ENCODE measurements at regions not wholly inside any gene's neighbourhood (a gene's known extent, or its start where the extent isn't known, plus 50 kb on each side); places are given as distances from the start of the nearest gene placed in this dataset.

- intact Hi-C loops (cut with DNase I): no loop called here
- Histone ChIP-seq H3K4me3 (ENCODE audit: low read length in 3 of 3) (no peak overlapping the region), H3K36me3 (ENCODE audit: control insufficient read depth in 2 of 3, insufficient read depth in 3 of 3, low read length in 3 of 3) (no peaks in the 10 kb centered on the region), H3K27me3 (ENCODE audit: control insufficient read depth, insufficient read depth, low read length) (no peaks in the 10 kb centered on the region), H3K27ac (ENCODE audit: low read depth in 2 of 2, low read length in 2 of 2) (no peak overlapping the region), H3K9me3 (ENCODE audit: control insufficient read depth in 2 of 3, insufficient read depth in 1 of 3, low read length in 3 of 3) (no peaks in the 10 kb centered on the region), H3K4me1 (ENCODE audit: control insufficient read depth in 2 of 3, insufficient read depth in 2 of 3, low read depth in 1 of 3, low read length in 3 of 3) (peaks cover 0 to 8% (median 6%) of the 10 kb centered on the region in 3 donors), H3K9ac (ENCODE audit: low read length in 3 of 3) (no peak overlapping the region)
- no peak for FAIRE-seq
- no peak for TF ChIP-seq CTCF (IDR thresholded peaks at IDR 0.05; ENCODE audit: borderline replicate concordance, extremely low read depth, insufficient read depth)
- no peak for DNase-seq
These were observed 470.4 kb downstream of the ZSWIM6 start for GRCh38 chr5:61802456-61802855.

GRCh38 chr5:61805101-61805500, 473.0 kb downstream of the ZSWIM6 start:
- Histone ChIP-seq H3K36me3 (ENCODE audit: control insufficient read depth in 2 of 3, insufficient read depth in 3 of 3, low read length in 3 of 3) (no peaks in the 10 kb centered on the region), H3K4me1 (ENCODE audit: control insufficient read depth in 2 of 3, insufficient read depth in 2 of 3, low read depth in 1 of 3, low read length in 3 of 3) (peaks cover 0 to 8% (median 6%) of the 10 kb centered on the region in 3 donors), H3K27ac (ENCODE audit: low read depth in 2 of 2, low read length in 2 of 2) (no peak overlapping the region), H3K4me3 (ENCODE audit: low read length in 3 of 3) (no peak overlapping the region), H3K9me3 (ENCODE audit: control insufficient read depth in 2 of 3, insufficient read depth in 1 of 3, low read length in 3 of 3) (no peaks in the 10 kb centered on the region), H3K9ac (ENCODE audit: low read length in 3 of 3) (no peak overlapping the region), H3K27me3 (ENCODE audit: control insufficient read depth, insufficient read depth, low read length) (no peaks in the 10 kb centered on the region)
- TF ChIP-seq CTCF (IDR thresholded peaks at IDR 0.05; ENCODE audit: borderline replicate concordance, extremely low read depth, insufficient read depth): no peak
- DNase-seq (peak in 1 of 5 donors; percentile 16), FAIRE-seq (no peak)
- intact Hi-C loops (cut with DNase I): no loop called here

- no peaks in the 10 kb centered on the region for H3K27me3 ChIP-seq (ENCODE audit: control insufficient read depth, insufficient read depth, low read length)
- no peak for TF ChIP-seq CTCF (IDR thresholded peaks at IDR 0.05; ENCODE audit: borderline replicate concordance, extremely low read depth, insufficient read depth)
- FAIRE-seq: no peak
- H3K4me3 ChIP-seq (ENCODE audit: low read length in 3 of 3): no peak overlapping the region
- DNase-seq: no peak
- H3K9ac ChIP-seq (ENCODE audit: low read length in 3 of 3): no peak overlapping the region
- H3K4me1 ChIP-seq (ENCODE audit: control insufficient read depth in 2 of 3, insufficient read depth in 2 of 3, low read depth in 1 of 3, low read length in 3 of 3): peaks cover 0 to 8% (median 6%) of the 10 kb centered on the region in 3 donors
- no peaks in the 10 kb centered on the region for H3K9me3 ChIP-seq (ENCODE audit: control insufficient read depth in 2 of 3, insufficient read depth in 1 of 3, low read length in 3 of 3)
- H3K36me3 ChIP-seq (ENCODE audit: control insufficient read depth in 2 of 3, insufficient read depth in 3 of 3, low read length in 3 of 3): no peaks in the 10 kb centered on the region
- intact Hi-C loops (cut with DNase I): no loop called here
- H3K27ac ChIP-seq (ENCODE audit: low read depth in 2 of 2, low read length in 2 of 2): no peak overlapping the region
These were observed 474.5 kb downstream of the ZSWIM6 start for GRCh38 chr5:61806491-61807020.

- H3K27ac ChIP-seq (ENCODE audit: low read depth in 2 of 2, low read length in 2 of 2): no peak overlapping the region
- no peaks in the 10 kb centered on the region for H3K27me3 ChIP-seq (ENCODE audit: control insufficient read depth, insufficient read depth, low read length)
- H3K4me1 ChIP-seq (ENCODE audit: control insufficient read depth in 2 of 3, insufficient read depth in 2 of 3, low read depth in 1 of 3, low read length in 3 of 3): peaks cover 0 to 8% (median 6%) of the 10 kb centered on the region in 3 donors
- H3K9me3 ChIP-seq (ENCODE audit: control insufficient read depth in 2 of 3, insufficient read depth in 1 of 3, low read length in 3 of 3): no peaks in the 10 kb centered on the region
- FAIRE-seq: no peak
- no peaks in the 10 kb centered on the region for H3K36me3 ChIP-seq (ENCODE audit: control insufficient read depth in 2 of 3, insufficient read depth in 3 of 3, low read length in 3 of 3)
- H3K9ac ChIP-seq (ENCODE audit: low read length in 3 of 3): no peak overlapping the region
- no peak for DNase-seq
- no peak for TF ChIP-seq CTCF (IDR thresholded peaks at IDR 0.05; ENCODE audit: borderline replicate concordance, extremely low read depth, insufficient read depth)
- intact Hi-C loops (cut with DNase I): no loop called here
- no peak overlapping the region for H3K4me3 ChIP-seq (ENCODE audit: low read length in 3 of 3)
These were observed 476.0 kb downstream of the ZSWIM6 start for GRCh38 chr5:61808091-61808490.

Measured in kidney (tissue), 13 donors.